OCI-LY1 (cell line): ENCODE measurements at regions not wholly inside any gene's neighbourhood (a gene's known extent, or its start where the extent isn't known, plus 50 kb on each side); places are given as distances from the start of the nearest gene placed in this dataset.

Experiments
- EZH2 ChIP-seq: fragments of 200-600 bp; sonication (generic), shearing (Covaris generic); IDR thresholded peaks from 2 replicates; pipeline ENCODE4 v1.8.0; 2017; ENCODE audit warnings: borderline replicate concordance, mixed run types, mild to moderate bottlenecking, antibody characterized with exemption, low read length, moderate library complexity, mixed read lengths
- TF ChIP-seq, protein P1 (sequence below): fragments of 200-600 bp; sonication (generic), shearing (Covaris generic); IDR thresholded peaks from 2 replicates; pipeline ENCODE4 v1.5.1; 2017; ENCODE audit warnings: mild to moderate bottlenecking, antibody characterized with exemption, low read length, moderate library complexity, mixed read lengths

DNA sequence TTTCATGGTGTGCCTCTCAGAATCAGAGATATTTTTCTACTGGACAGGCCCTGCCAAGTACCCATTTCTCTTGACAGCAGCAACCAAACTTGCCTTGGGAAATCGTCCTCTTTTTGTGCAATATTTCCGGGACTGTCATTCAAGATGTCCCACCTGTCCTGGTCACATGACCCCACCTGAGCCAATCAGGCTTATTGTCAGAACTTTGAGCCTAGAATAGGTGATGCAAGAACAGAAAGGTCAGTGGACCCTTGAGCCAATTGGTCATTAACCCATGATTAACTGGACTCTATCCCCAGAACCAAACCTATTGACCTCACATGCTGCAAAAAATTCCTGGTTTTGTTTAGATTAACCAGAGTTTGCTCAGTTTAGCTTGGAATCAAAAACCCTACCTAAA lies 108.3 kb upstream of the TOP1 start:
- TF ChIP-seq, protein P1, sequence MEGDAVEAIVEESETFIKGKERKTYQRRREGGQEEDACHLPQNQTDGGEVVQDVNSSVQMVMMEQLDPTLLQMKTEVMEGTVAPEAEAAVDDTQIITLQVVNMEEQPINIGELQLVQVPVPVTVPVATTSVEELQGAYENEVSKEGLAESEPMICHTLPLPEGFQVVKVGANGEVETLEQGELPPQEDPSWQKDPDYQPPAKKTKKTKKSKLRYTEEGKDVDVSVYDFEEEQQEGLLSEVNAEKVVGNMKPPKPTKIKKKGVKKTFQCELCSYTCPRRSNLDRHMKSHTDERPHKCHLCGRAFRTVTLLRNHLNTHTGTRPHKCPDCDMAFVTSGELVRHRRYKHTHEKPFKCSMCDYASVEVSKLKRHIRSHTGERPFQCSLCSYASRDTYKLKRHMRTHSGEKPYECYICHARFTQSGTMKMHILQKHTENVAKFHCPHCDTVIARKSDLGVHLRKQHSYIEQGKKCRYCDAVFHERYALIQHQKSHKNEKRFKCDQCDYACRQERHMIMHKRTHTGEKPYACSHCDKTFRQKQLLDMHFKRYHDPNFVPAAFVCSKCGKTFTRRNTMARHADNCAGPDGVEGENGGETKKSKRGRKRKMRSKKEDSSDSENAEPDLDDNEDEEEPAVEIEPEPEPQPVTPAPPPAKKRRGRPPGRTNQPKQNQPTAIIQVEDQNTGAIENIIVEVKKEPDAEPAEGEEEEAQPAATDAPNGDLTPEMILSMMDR = no peak
- no peak for TF ChIP-seq EZH2
